ENCODE measurements at regions not wholly inside any gene's neighbourhood (a gene's known extent, or its start where the extent isn't known, plus 50 kb on each side); places are given as distances from the start of the nearest gene placed in this dataset.

GRCh38 chr21:22115746-22116145, 1117.5 kb downstream of the NCAM2 start:
- H3K4me1 Mint-ChIP-seq (ENCODE audit: low read depth) = no peaks in the 10 kb centered on the region
- intact Hi-C loops (cut with micrococcal nuclease) = no loop called here
- H3K27ac Mint-ChIP-seq = no peak overlapping the region
- H3K36me3 Mint-ChIP-seq (ENCODE audit: low read depth) = no peaks in the 10 kb centered on the region
- no peak for DNase-seq (ENCODE audit: low spot score)
- H3K9me3 Mint-ChIP-seq = peaks cover 5% of the 10 kb centered on the region
- no peaks in the 10 kb centered on the region for H3K27me3 Mint-ChIP-seq (ENCODE audit: insufficient read depth)
- no peak overlapping the region for H3K4me3 Mint-ChIP-seq

DNA sequence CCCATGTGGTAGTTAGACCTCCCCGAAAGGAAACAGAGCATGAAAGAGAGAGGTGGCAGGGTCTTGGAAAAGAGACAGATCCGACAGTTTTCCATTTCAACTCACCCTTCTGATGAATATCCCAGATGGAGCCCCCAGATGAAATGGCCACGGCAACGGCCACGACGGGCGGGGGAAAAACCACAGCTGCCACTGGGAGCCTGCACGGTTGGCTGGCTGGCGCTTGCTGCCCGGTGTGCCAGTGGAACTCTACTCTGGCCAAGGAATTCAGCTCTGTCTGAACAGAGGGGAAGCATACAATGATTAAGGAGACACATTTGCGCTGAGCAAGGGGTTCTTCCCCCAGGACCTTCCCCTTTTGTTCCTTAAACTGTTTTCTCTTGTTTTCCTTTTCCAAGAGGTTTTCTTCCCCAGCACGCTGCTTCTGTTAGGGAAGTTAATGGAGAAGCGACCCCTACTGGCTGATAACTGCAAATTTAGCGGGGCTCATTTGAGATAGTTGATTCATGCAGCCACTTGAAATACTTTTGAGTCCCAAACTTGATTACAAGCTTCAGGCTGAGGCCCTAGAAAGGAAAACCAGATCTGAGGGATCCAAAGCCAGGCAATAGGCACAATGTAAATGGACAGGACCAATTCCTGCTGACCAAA, 1122.5 kb downstream of the NCAM2 start:
- H3K4me3 Mint-ChIP-seq = no peak overlapping the region
- no peaks in the 10 kb centered on the region for H3K36me3 Mint-ChIP-seq (ENCODE audit: low read depth)
- H3K27me3 Mint-ChIP-seq (ENCODE audit: insufficient read depth) = no peaks in the 10 kb centered on the region
- intact Hi-C loops (cut with micrococcal nuclease) = no loop called here
- no peaks in the 10 kb centered on the region for H3K4me1 Mint-ChIP-seq (ENCODE audit: low read depth)
- H3K27ac Mint-ChIP-seq = no peak overlapping the region
- no peak for DNase-seq (ENCODE audit: low spot score)
- H3K9me3 Mint-ChIP-seq = no peaks in the 10 kb centered on the region

DNA sequence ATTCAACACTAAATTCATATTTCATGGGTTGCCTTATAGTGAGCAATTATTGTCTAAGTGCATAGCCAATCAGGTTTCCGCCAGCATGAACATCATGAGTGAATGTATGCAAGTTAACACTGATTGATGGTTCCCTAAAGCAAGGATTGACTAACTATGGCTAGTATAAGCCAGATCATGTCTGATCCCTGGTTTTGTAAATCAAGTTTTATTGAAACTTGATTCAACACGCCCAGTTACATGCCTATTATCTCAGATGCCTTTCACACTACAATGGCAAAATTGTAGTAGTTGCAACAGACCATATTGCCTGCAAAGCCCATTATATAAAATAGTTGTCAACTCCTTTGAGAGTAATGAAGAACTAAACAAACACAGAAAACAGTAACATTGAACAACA, 1127.4 kb downstream of the NCAM2 start:
- intact Hi-C loops (cut with micrococcal nuclease) = no loop called here
- H3K27ac Mint-ChIP-seq = no peak overlapping the region
- H3K27me3 Mint-ChIP-seq (ENCODE audit: insufficient read depth) = no peaks in the 10 kb centered on the region
- H3K4me1 Mint-ChIP-seq (ENCODE audit: low read depth) = no peaks in the 10 kb centered on the region
- DNase-seq (ENCODE audit: low spot score) = no peak
- H3K36me3 Mint-ChIP-seq (ENCODE audit: low read depth) = no peaks in the 10 kb centered on the region
- H3K4me3 Mint-ChIP-seq = no peak overlapping the region
- H3K9me3 Mint-ChIP-seq = no peaks in the 10 kb centered on the region

- H3K4me1 Mint-ChIP-seq (ENCODE audit: low read depth) = no peaks in the 10 kb centered on the region
- intact Hi-C loops (cut with micrococcal nuclease) = no loop called here
- no peak for DNase-seq (ENCODE audit: low spot score)
- no peak overlapping the region for H3K4me3 Mint-ChIP-seq
- H3K36me3 Mint-ChIP-seq (ENCODE audit: low read depth) = no peaks in the 10 kb centered on the region
- no peaks in the 10 kb centered on the region for H3K9me3 Mint-ChIP-seq
- H3K27me3 Mint-ChIP-seq (ENCODE audit: insufficient read depth) = no peaks in the 10 kb centered on the region
- H3K27ac Mint-ChIP-seq = no peak overlapping the region
These were observed 1130.5 kb downstream of the NCAM2 start for GRCh38 chr21:22128671-22129070.

- H3K4me3 Mint-ChIP-seq = no peak overlapping the region
- DNase-seq (ENCODE audit: low spot score) = no peak
- intact Hi-C loops (cut with micrococcal nuclease) = no loop called here
- H3K9me3 Mint-ChIP-seq = no peaks in the 10 kb centered on the region
- no peak overlapping the region for H3K27ac Mint-ChIP-seq
- H3K36me3 Mint-ChIP-seq (ENCODE audit: low read depth) = no peaks in the 10 kb centered on the region
- H3K27me3 Mint-ChIP-seq (ENCODE audit: insufficient read depth) = no peaks in the 10 kb centered on the region
- H3K4me1 Mint-ChIP-seq (ENCODE audit: low read depth) = no peaks in the 10 kb centered on the region
These were observed 1134.3 kb downstream of the NCAM2 start for GRCh38 chr21:22132358-22133071.

GRCh38 chr21:22136740-22137139, 1138.5 kb downstream of the NCAM2 start:
- no peak overlapping the region for H3K4me3 Mint-ChIP-seq
- no peaks in the 10 kb centered on the region for H3K27me3 Mint-ChIP-seq (ENCODE audit: insufficient read depth)
- H3K27ac Mint-ChIP-seq = no peak overlapping the region
- no peaks in the 10 kb centered on the region for H3K36me3 Mint-ChIP-seq (ENCODE audit: low read depth)
- intact Hi-C loops (cut with micrococcal nuclease) = no loop called here
- no peaks in the 10 kb centered on the region for H3K4me1 Mint-ChIP-seq (ENCODE audit: low read depth)
- no peak for DNase-seq (ENCODE audit: low spot score)
- H3K9me3 Mint-ChIP-seq = peaks cover 9% of the 10 kb centered on the region

DNA sequence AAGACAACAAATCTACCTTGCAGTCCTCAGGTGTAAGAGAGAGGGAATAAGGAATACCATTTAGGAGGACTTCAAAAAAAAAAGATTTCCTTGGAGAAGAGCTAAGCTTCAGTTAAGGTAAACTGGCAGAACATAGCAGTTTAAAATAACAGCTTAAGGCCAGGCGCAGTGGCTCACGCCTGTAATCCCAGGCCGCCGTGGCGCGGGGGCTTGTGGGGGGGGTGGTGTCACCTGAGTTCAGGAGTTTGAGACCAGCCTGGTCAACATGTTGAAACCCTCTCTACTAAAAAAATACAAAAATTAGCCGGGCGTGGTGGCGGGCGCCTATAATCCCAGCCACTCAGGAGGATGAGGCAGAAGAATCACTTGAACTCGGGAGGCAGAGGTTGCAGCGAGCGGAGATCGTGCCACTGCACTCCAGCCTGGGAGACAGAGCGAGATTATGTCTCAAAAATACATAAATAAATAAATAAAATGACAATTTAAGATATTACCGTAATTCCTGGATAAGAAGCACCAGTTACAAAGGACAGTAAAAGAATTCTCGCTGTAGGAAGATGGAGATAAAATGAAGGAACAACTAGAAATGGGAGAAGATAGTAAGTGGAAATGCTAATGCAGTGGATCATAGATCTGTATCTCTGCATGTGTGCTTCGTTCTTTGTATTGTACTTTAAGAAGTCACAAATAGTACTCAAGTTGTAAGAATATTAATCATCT, 1140.2 kb downstream of the NCAM2 start:
- intact Hi-C loops (cut with micrococcal nuclease) = no loop called here
- Mint-ChIP-seq H3K4me3 (no peak overlapping the region), H3K27ac (no peak overlapping the region), H3K4me1 (ENCODE audit: low read depth) (no peaks in the 10 kb centered on the region), H3K9me3 (peaks cover 9% of the 10 kb centered on the region), H3K36me3 (ENCODE audit: low read depth) (no peaks in the 10 kb centered on the region), H3K27me3 (ENCODE audit: insufficient read depth) (no peaks in the 10 kb centered on the region)
- no peak for DNase-seq (ENCODE audit: low spot score)

DNA sequence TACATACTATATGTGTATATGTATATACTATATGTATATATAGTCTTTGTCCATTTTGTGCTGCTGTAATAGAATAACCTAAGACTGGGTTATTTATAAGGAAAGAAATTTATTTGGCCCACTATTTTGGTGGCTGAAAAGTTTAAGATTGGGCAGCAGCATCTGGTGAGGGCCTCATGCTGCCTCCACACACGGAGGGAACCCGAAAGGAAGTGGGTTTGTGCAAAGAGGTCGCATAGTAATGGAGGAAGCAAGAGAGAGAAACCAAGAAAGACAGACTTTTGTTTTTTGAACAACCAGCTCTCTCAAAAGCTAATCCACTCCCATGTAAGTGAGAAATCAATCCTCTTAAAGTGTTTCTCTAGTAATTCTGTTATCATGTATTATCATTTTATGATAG, 1147.3 kb downstream of the NCAM2 start:
- no peak for DNase-seq (ENCODE audit: low spot score)
- no peaks in the 10 kb centered on the region for H3K4me1 Mint-ChIP-seq (ENCODE audit: low read depth)

GRCh38 chr21:22154579-22155274, 1156.5 kb downstream of the NCAM2 start:
- no peaks in the 10 kb centered on the region for H3K27me3 Mint-ChIP-seq (ENCODE audit: insufficient read depth)
- no peak overlapping the region for H3K27ac Mint-ChIP-seq
- no peaks in the 10 kb centered on the region for H3K4me1 Mint-ChIP-seq (ENCODE audit: low read depth)
- no peak for DNase-seq (ENCODE audit: low spot score)
- no peak overlapping the region for H3K4me3 Mint-ChIP-seq
- peaks cover 5% of the 10 kb centered on the region for H3K9me3 Mint-ChIP-seq
- intact Hi-C loops (cut with micrococcal nuclease) = no loop called here
- H3K36me3 Mint-ChIP-seq (ENCODE audit: low read depth) = no peaks in the 10 kb centered on the region

More for the DNA sequence above, 1147.3 kb downstream of the NCAM2 start:
- Mint-ChIP-seq H3K27ac (no peak overlapping the region), H3K36me3 (ENCODE audit: low read depth) (no peaks in the 10 kb centered on the region), H3K27me3 (ENCODE audit: insufficient read depth) (no peaks in the 10 kb centered on the region), H3K9me3 (peaks cover 7% of the 10 kb centered on the region), H3K4me3 (no peak overlapping the region)
- intact Hi-C loops (cut with micrococcal nuclease) = no loop called here

GRCh38 chr21:22164912-22165311, 1166.7 kb downstream of the NCAM2 start:
- intact Hi-C loops (cut with micrococcal nuclease) = no loop called here
- H3K27me3 Mint-ChIP-seq (ENCODE audit: insufficient read depth) = no peaks in the 10 kb centered on the region
- H3K4me1 Mint-ChIP-seq (ENCODE audit: low read depth) = no peaks in the 10 kb centered on the region
- no peak overlapping the region for H3K27ac Mint-ChIP-seq
- H3K36me3 Mint-ChIP-seq (ENCODE audit: low read depth) = no peaks in the 10 kb centered on the region
- peaks cover 6% of the 10 kb centered on the region for H3K9me3 Mint-ChIP-seq
- no peak overlapping the region for H3K4me3 Mint-ChIP-seq
- DNase-seq (ENCODE audit: low spot score) = no peak

DNA sequence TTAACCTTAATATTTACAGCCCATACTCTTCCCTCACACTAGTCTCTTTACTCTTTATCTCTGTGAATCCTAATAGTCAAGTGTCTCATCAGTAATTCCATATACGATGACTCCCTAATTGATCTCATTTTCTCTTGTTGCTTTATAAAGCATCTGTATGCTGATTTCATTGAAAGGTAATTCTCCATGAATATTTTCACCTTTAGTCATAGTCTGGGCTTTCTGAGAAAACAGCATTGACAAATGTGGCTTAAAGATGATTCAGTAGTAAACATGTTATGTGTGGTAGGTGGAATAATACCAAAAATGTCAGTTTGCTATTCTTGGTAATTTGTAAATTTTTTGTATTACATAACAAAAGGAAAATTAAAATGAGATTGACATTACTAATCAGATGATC, 1176.5 kb downstream of the NCAM2 start:
- intact Hi-C loops (cut with micrococcal nuclease) = no loop called here
- H3K27me3 Mint-ChIP-seq (ENCODE audit: insufficient read depth) = no peaks in the 10 kb centered on the region
- no peak overlapping the region for H3K4me3 Mint-ChIP-seq
- H3K4me1 Mint-ChIP-seq (ENCODE audit: low read depth) = no peaks in the 10 kb centered on the region
- H3K36me3 Mint-ChIP-seq (ENCODE audit: low read depth) = no peaks in the 10 kb centered on the region
- H3K9me3 Mint-ChIP-seq = peaks cover 21% of the 10 kb centered on the region
- no peak for DNase-seq (ENCODE audit: low spot score)
- no peak overlapping the region for H3K27ac Mint-ChIP-seq

- DNase-seq (ENCODE audit: low spot score) = no peak
- Mint-ChIP-seq H3K9me3 (no peaks in the 10 kb centered on the region), H3K4me3 (no peak overlapping the region)
These were observed 1191.1 kb downstream of the NCAM2 start for GRCh38 chr21:22189278-22189677.

DNA sequence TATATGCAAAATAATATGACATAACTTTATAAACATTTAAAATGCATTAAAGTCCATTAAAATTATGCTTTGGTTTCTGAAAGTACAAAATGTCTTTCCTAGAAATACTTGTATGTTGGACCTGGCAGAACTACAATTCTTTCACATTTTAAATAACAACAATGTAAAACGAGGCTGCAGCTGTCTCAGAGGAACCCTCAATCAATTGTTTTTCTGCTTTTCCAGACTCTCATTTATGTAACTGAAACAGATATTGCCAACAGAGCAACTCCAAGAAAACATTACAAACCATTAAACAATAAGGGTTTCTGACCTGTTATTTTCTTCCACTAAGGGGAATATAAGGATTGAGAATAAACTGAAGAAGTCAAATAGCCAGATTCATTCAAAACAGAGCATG, 1193.4 kb downstream of the NCAM2 start:
- Mint-ChIP-seq H3K27me3 (ENCODE audit: insufficient read depth) (no peaks in the 10 kb centered on the region), H3K4me3 (no peak overlapping the region), H3K9me3 (peaks cover 3% of the 10 kb centered on the region), H3K4me1 (ENCODE audit: low read depth) (no peaks in the 10 kb centered on the region), H3K27ac (no peak overlapping the region), H3K36me3 (ENCODE audit: low read depth) (no peaks in the 10 kb centered on the region)
- DNase-seq (ENCODE audit: low spot score) = no peak
- intact Hi-C loops (cut with micrococcal nuclease) = no loop called here

More at GRCh38 chr21:22189278-22189677, 1191.1 kb downstream of the NCAM2 start:
- H3K36me3 Mint-ChIP-seq (ENCODE audit: low read depth) = no peaks in the 10 kb centered on the region
- intact Hi-C loops (cut with micrococcal nuclease) = no loop called here
- H3K4me1 Mint-ChIP-seq (ENCODE audit: low read depth) = no peaks in the 10 kb centered on the region
- H3K27me3 Mint-ChIP-seq (ENCODE audit: insufficient read depth) = no peaks in the 10 kb centered on the region
- no peak overlapping the region for H3K27ac Mint-ChIP-seq

Measured in activated T-helper 1 cell treated with anti-CD3 and anti-CD28 coated beads, Interleukin-12 subunit alpha, Interleukin-12 subunit beta, Interleukin-2, Interleukin-4 antibody, amounts not matched to agents 30 ng/mL and 10 ng/mL and 1 ng/mL, durations not matched to agents 14 hours and 24 hours and 36 hours (primary cell).